ENCODE measurements at regions not wholly inside any gene's neighbourhood (a gene's known extent, or its start where the extent isn't known, plus 50 kb on each side); places are given as distances from the start of the nearest gene placed in this dataset.
A peak's percentile ranks its signal among the peaks of the same experiment; 100 is the strongest.
"Not testable (repeated sequence)": the region's sequence is repeated elsewhere in the genome, so short reads cannot be mapped to it uniquely, and the experiment has no call there.

DNA sequence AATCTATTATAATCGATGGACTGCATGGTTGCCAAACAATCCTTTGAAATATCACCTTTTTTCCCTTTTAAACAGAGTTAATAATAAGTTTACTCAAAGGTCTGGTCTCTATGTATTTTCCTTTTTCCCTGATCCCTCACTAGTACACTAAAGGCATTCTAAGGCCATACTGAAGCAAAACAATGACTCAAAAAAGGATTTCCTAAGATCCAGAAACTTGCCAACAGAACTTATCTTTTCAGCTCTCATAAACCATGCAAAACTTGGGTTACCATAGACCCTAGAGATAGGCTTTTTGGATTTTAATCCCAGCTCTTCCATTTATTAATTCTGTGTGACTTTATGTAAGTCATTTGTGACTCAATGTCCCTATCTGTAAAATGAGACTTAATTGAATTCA lies 77.1 kb downstream of the IFI44 start:
- TF ChIP-seq, protein P1, sequence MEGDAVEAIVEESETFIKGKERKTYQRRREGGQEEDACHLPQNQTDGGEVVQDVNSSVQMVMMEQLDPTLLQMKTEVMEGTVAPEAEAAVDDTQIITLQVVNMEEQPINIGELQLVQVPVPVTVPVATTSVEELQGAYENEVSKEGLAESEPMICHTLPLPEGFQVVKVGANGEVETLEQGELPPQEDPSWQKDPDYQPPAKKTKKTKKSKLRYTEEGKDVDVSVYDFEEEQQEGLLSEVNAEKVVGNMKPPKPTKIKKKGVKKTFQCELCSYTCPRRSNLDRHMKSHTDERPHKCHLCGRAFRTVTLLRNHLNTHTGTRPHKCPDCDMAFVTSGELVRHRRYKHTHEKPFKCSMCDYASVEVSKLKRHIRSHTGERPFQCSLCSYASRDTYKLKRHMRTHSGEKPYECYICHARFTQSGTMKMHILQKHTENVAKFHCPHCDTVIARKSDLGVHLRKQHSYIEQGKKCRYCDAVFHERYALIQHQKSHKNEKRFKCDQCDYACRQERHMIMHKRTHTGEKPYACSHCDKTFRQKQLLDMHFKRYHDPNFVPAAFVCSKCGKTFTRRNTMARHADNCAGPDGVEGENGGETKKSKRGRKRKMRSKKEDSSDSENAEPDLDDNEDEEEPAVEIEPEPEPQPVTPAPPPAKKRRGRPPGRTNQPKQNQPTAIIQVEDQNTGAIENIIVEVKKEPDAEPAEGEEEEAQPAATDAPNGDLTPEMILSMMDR (IDR thresholded peaks at IDR 0.05; ENCODE audit: low read depth, low read length), result no peak
- peak; percentile 52 to 59 for DNase-seq (ENCODE audit: low read depth in 2 of 2)
- H3K4me3 ChIP-seq (replicated peaks in 1 of 2; ENCODE audit: low read depth in 2 of 2, low read length in 2 of 2), result no peak overlapping the region

DNA sequence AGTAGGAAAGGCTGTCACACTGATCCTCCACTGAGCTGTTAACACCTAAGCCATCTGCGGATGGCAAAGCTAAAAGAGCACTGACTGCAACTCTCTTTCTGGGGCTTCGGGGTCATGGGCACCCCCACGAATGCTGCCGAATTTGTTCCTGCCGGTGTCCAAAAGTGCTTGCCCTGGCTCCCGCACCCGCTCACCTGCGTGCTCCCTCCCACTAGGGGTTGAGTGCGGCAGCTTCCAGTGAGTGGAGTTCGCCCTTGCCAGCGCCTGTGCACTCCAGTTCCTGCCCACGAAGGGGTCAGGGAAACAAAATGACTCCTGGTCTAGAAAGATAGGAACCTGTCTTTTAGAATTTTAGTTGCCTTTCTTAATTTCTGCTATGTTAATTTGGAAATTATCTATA lies 78.7 kb downstream of the IFI44 start:
- no peak for DNase-seq (ENCODE audit: low read depth in 2 of 2)
- TF ChIP-seq, protein P1 (IDR thresholded peaks at IDR 0.05; ENCODE audit: low read depth, low read length), result no peak
- no peak overlapping the region for H3K4me3 ChIP-seq (replicated peaks in 1 of 2; ENCODE audit: low read depth in 2 of 2, low read length in 2 of 2)

DNA sequence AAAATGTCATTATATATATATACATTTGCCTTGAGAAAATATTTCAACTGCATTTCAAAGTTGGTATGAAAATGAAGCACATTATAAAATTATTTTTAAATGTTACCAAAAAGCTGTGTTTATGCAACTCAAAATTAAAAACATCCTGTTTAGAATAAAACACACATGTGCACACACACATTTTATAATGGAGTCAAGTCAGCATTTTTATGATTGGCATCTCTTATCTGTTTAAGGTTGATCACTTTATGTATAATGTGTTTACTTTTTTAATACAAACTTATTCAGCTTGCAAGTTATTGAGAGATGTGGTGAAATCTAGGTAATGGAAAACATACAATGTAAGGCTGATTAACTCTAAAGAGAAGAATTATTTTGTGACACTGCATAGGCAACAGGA lies 80.4 kb downstream of the IFI44 start:
- TF ChIP-seq, protein P1 (IDR thresholded peaks at IDR 0.05; ENCODE audit: low read depth, low read length), result no peak
- no peak for DNase-seq (ENCODE audit: low read depth in 2 of 2)
- no peak overlapping the region for H3K4me3 ChIP-seq (replicated peaks in 1 of 2; ENCODE audit: low read depth in 2 of 2, low read length in 2 of 2)

DNA sequence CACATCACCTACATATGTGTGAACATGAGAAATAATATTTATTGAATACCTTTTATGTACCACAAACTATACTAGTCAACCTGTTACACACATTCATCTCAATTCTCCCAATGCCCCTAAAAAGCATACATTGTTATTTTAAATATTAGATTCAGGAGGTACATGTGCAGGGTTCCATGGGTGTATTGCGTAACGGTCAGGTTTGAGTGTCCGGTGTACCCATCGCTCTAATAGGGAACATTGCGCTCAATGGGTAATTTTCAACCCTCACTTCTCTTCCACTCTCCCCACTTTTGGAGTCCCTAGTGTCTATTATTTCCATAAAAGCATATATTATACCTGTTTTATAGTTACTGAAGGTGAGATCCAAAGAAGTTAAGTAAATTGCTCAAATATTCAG lies 82.0 kb downstream of the IFI44 start:
- TF ChIP-seq, protein P1 (IDR thresholded peaks at IDR 0.05; ENCODE audit: low read depth, low read length), result no peak
- H3K4me3 ChIP-seq (replicated peaks in 1 of 2; ENCODE audit: low read depth in 2 of 2, low read length in 2 of 2), result no peak overlapping the region
- DNase-seq (ENCODE audit: low read depth in 2 of 2), result no peak

DNA sequence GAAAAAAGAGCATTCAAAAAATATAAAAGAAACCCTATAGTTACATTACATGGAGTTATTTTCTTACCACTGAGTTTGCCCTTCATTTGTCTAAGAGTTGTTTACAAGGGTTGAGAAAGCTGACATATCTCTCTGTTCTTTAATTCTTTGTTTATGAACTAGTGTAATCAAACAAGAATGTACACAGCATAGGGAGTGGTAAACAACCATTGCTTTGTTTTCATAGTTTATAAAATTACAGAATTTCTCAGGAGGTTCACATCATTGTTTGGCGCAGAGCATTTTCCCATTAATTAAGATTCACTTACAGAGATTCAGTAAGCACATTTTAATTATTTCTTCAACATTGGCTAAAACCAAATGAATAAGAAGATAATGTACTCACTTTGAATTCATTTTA lies 87.6 kb downstream of the IFI44 start:
- H3K4me3 ChIP-seq (replicated peaks in 1 of 2; ENCODE audit: low read depth in 2 of 2, low read length in 2 of 2), result no peak overlapping the region
- DNase-seq (ENCODE audit: low read depth in 2 of 2), result no peak
- TF ChIP-seq, protein P1 (IDR thresholded peaks at IDR 0.05; ENCODE audit: low read depth, low read length), result no peak

DNA sequence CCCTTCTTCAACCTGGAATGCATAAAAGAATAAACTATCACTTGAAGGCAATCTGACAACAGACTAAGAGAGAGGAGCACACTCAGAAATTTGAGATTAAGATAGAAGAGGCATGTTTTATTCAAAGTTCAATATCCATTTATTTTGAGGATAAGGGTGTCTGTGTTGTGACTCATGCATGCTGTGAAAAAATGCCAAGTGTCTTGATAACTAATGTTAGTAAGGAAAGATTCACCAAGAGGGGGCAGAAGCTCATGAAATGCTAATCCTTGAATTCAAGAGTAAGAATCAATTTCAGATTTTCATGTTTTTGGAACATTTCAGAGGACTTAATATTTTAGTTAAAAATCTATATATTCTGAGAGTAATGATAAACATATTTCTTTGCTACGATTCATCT lies 94.0 kb downstream of the IFI44 start:
- peak; percentile 57 to 68 for DNase-seq (ENCODE audit: low read depth in 2 of 2)
- no peak overlapping the region for H3K4me3 ChIP-seq (replicated peaks in 1 of 2; ENCODE audit: low read depth in 2 of 2, low read length in 2 of 2)
- TF ChIP-seq, protein P1 (IDR thresholded peaks at IDR 0.05; ENCODE audit: low read depth, low read length), result peak; percentile 37

DNA sequence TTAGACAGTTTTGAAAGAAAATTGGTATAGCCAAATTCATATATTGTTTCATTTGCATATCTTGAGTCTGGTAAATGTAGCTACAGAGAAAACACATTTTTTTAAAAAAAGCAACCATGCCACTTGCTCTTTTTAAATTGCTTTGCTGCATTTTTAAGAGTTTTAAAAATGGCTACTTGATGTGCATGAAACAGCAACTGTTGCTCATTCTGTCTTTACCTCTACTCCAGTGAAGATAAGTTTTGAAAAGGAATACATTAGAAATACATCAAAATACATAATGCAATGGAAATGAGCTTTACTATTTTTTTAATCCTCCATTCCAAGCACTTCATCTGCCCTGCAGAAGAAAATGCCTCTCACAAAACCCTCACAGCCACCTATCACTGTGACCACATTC lies 95.5 kb downstream of the IFI44 start:
- H3K4me3 ChIP-seq (replicated peaks in 1 of 2; ENCODE audit: low read depth in 2 of 2, low read length in 2 of 2), result no peak overlapping the region
- TF ChIP-seq, protein P1 (IDR thresholded peaks at IDR 0.05; ENCODE audit: low read depth, low read length), result no peak
- DNase-seq (ENCODE audit: low read depth in 2 of 2), result no peak

DNA sequence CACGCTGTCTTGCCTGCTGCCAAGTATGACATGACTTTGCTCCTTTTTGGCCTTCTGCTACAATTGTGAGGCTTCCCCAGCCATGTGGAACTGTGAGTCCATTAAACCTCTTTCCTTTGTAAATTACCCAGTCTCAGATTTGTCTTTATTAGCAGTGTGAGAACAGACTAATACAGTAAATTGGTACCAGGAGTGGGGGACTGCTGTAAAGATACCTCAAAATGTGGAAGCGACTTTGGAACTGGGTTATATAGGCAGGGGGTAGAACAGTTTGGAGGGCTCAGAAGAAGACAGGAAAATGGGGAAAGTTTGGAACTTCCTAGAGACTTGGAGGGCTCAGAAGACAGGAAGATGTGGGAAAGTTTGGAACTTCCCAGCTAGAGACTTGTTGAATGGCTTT lies 104.0 kb downstream of the IFI44 start:
- H3K4me3 ChIP-seq (replicated peaks in 1 of 2; ENCODE audit: low read depth in 2 of 2, low read length in 2 of 2); DNase-seq (ENCODE audit: low read depth in 2 of 2): not testable (repeated sequence)

All from cardiac fibroblast (primary cell).